ENCODE measurements at regions not wholly inside any gene's neighbourhood (a gene's known extent, or its start where the extent isn't known, plus 50 kb on each side); places are given as distances from the start of the nearest gene placed in this dataset.

DNA sequence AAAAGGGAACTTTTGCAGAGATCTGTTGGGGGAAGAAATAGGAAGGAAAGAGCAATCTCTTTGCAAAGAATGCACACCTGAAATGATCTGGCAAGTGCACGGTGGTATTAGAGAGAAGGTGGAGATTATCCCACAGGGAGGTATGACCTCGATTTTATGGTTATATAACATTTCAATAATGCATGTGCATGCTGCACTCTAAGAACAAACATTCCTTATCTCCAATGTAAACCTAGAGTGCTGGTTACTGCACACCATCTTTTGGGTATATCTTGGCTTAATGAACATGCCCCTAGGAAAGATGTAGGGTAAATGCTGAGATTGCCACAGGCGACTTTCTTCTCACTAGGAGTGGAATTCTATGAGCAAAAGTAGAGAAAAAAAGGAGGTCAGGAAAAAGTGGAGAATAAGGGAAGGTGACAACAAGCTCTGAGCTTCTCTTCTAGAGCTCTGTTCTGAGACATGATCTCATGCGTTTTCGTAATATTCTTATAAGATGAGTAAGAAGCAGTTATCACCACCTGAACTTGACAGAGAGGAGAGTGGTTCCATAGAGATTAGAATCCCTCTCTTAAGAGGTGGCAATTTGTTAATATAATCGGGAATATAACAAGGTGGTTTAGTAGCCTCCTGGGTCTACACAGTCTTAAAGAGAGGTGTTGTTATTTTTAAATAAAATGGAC lies 117.5 kb upstream of the TMC3 start:
- H3K27me3 ChIP-seq: no peaks in the 10 kb centered on the region
- no peaks in the 10 kb centered on the region for H3K9me2 ChIP-seq (replicated peaks; ENCODE audit: insufficient read depth)
- 61% methylated on average over 6 of the region's 6 CpGs for WGBS (ENCODE audit: low lambda C conversion rate, missing lambda C conversion rate)
- H4K20me1 ChIP-seq (ENCODE audit: insufficient read depth, poor library complexity, severe bottlenecking): no peaks in the 10 kb centered on the region
- no peaks in the 10 kb centered on the region for H3K9me3 ChIP-seq (ENCODE audit: low read depth)
- TF ChIP-seq EZH2 (IDR thresholded peaks at IDR 0.05; ENCODE audit: borderline replicate concordance): no peak
- TF ChIP-seq EZH2phosphoT487 (IDR thresholded peaks at IDR 0.05; ENCODE audit: low read depth, severe bottlenecking, unreplicated experiment): no peak
- TF ChIP-seq, protein P1, sequence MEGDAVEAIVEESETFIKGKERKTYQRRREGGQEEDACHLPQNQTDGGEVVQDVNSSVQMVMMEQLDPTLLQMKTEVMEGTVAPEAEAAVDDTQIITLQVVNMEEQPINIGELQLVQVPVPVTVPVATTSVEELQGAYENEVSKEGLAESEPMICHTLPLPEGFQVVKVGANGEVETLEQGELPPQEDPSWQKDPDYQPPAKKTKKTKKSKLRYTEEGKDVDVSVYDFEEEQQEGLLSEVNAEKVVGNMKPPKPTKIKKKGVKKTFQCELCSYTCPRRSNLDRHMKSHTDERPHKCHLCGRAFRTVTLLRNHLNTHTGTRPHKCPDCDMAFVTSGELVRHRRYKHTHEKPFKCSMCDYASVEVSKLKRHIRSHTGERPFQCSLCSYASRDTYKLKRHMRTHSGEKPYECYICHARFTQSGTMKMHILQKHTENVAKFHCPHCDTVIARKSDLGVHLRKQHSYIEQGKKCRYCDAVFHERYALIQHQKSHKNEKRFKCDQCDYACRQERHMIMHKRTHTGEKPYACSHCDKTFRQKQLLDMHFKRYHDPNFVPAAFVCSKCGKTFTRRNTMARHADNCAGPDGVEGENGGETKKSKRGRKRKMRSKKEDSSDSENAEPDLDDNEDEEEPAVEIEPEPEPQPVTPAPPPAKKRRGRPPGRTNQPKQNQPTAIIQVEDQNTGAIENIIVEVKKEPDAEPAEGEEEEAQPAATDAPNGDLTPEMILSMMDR (IDR thresholded peaks at IDR 0.05; ENCODE audit: poor library complexity): no peak
- no peaks in the 10 kb centered on the region for H3K79me2 ChIP-seq
- H3K36me3 ChIP-seq (replicated peaks; ENCODE audit: insufficient read depth, low read depth): no peaks in the 10 kb centered on the region
- no peak for DNase-seq (ENCODE audit: low spot score)
- H3K4me3 ChIP-seq: no peak overlapping the region
- peaks cover 6% of the 10 kb centered on the region for H3K4me1 ChIP-seq (ENCODE audit: insufficient read depth)
- H3K27ac ChIP-seq: no peak overlapping the region
- H3K4me2 ChIP-seq: no peak overlapping the region
- no peak overlapping the region for H2AFZ ChIP-seq

DNA sequence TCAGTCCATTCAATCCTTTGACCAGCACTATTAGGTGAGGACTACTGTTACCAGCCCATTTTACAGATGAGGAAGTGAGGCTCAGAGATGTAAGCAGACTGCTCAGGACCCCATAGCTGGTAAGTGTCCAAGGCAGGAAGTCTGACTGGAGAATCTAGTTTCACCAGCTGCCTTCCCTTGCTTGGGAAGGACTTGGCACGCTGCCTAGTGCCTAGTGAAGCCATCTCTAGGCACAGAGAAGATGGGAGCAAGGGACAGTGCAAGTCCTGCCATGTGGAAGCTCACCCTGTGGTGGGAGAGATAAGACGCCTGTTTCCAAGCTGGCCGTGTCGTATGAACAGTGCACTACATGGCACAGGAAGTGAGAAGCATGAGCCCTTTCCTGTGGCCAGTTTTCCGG lies 111.8 kb upstream of the TMC3 start:
- TF ChIP-seq EZH2phosphoT487 (IDR thresholded peaks at IDR 0.05; ENCODE audit: low read depth, severe bottlenecking, unreplicated experiment) (no peak), EZH2 (IDR thresholded peaks at IDR 0.05; ENCODE audit: borderline replicate concordance) (no peak)
- TF ChIP-seq, protein P1 (IDR thresholded peaks at IDR 0.05; ENCODE audit: poor library complexity): no peak
- Histone ChIP-seq H4K20me1 (ENCODE audit: insufficient read depth, poor library complexity, severe bottlenecking) (no peaks in the 10 kb centered on the region), H3K36me3 (replicated peaks; ENCODE audit: insufficient read depth, low read depth) (no peaks in the 10 kb centered on the region), H3K27ac (no peak overlapping the region), H3K4me2 (no peak overlapping the region), H2AFZ (no peak overlapping the region), H3K79me2 (no peaks in the 10 kb centered on the region), H3K4me1 (ENCODE audit: insufficient read depth) (peaks cover 6% of the 10 kb centered on the region), H3K9me2 (replicated peaks; ENCODE audit: insufficient read depth) (no peaks in the 10 kb centered on the region), H3K4me3 (no peak overlapping the region), H3K27me3 (no peaks in the 10 kb centered on the region), H3K9me3 (ENCODE audit: low read depth) (no peaks in the 10 kb centered on the region)
- 96% methylated on average over 5 of the region's 5 CpGs for WGBS (ENCODE audit: low lambda C conversion rate, missing lambda C conversion rate)
- no peak for DNase-seq (ENCODE audit: low spot score)

DNA sequence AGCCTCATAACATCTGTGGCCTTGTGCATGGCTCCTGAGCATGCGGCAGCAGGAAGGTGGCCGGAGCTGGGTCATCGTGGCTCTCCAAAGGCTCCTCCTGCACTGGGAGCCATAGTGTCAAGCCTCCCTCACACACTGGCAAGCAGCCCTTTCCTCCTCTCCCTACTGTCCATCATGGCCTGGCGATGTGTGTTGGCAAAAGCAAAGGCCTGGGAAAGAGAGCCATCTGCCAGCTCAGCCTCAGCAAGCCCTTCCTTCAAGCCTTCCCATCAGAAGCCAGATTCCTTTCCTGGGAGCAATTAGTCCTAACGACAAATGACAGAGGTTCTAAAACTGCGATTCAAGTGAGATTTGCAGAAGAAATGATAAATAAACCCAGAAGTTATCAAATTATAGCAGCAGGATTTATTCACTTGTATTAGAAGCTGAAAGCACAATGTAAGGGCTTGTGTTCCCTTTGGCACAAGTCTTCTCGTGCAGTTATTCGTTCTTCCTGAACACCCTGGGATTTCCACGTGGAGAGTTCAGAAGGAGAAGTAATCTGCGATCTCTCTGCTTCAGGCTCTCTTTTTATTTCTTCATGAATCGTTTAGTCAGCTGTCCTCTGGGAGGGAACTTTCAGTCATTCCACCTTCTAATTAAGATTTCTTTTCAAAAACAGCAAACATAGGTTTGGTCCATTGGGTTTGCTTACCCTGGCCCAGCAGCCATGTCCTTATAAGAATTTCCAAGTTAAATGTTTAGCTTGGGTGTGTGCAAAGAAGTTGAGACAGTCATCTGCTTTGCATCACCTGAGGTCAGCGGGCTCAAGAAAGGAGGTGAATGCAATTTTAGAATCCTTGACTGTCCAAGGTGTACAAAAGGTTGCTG lies 110.3 kb upstream of the TMC3 start:
- TF ChIP-seq, protein P1 (IDR thresholded peaks at IDR 0.05; ENCODE audit: poor library complexity): no peak
- TF ChIP-seq EZH2 (IDR thresholded peaks at IDR 0.05; ENCODE audit: borderline replicate concordance) (no peak), EZH2phosphoT487 (IDR thresholded peaks at IDR 0.05; ENCODE audit: low read depth, severe bottlenecking, unreplicated experiment) (no peak)
- no peak overlapping the region for H3K27ac ChIP-seq
- no peaks in the 10 kb centered on the region for H3K9me3 ChIP-seq (ENCODE audit: low read depth)
- H3K4me2 ChIP-seq: no peak overlapping the region
- WGBS (ENCODE audit: low lambda C conversion rate, missing lambda C conversion rate): 86% methylated on average over 12 of the region's 12 CpGs
- peaks cover 6% of the 10 kb centered on the region for H3K4me1 ChIP-seq (ENCODE audit: insufficient read depth)
- H3K79me2 ChIP-seq: no peaks in the 10 kb centered on the region
- H2AFZ ChIP-seq: no peak overlapping the region
- no peaks in the 10 kb centered on the region for H3K9me2 ChIP-seq (replicated peaks; ENCODE audit: insufficient read depth)
- no peaks in the 10 kb centered on the region for H3K27me3 ChIP-seq
- no peak overlapping the region for H3K4me3 ChIP-seq
- H4K20me1 ChIP-seq (ENCODE audit: insufficient read depth, poor library complexity, severe bottlenecking): no peaks in the 10 kb centered on the region
- H3K36me3 ChIP-seq (replicated peaks; ENCODE audit: insufficient read depth, low read depth): no peaks in the 10 kb centered on the region
- DNase-seq (ENCODE audit: low spot score): no peak

Data from hepatocyte (in vitro differentiated cells).